ENCODE measurements at regions not wholly inside any gene's neighbourhood (a gene's known extent, or its start where the extent isn't known, plus 50 kb on each side); places are given as distances from the start of the nearest gene placed in this dataset.

- no peaks in the 10 kb centered on the region for H3K27me3 ChIP-seq (ENCODE audit: insufficient read depth, low read length)
- H3K4me1 ChIP-seq (ENCODE audit: control insufficient read depth in 1 of 2, insufficient read depth in 2 of 2, low read length in 2 of 2): no peaks in the 10 kb centered on the region
- no peak for TF ChIP-seq POLR2AphosphoS5 (IDR thresholded peaks at IDR 0.05; ENCODE audit: low read depth, low read length)
- TF ChIP-seq ATF3 (IDR thresholded peaks at IDR 0.05): no peak
- TF ChIP-seq POLR2A (IDR thresholded peaks at IDR 0.05; ENCODE audit: borderline replicate concordance, extremely low read depth, insufficient read depth, insufficient read length): no peak
- TF ChIP-seq CBX3 (IDR thresholded peaks at IDR 0.05; ENCODE audit: low read depth): no peak
- H3K27ac ChIP-seq (ENCODE audit: low read depth, low read length): no peak overlapping the region
- H3K36me3 ChIP-seq (ENCODE audit: control insufficient read depth in 1 of 2, insufficient read depth in 2 of 2, low read length in 2 of 2): no peaks in the 10 kb centered on the region
- DNase-seq (ENCODE audit: low read depth, low spot score) (no peak), ATAC-seq (no peak)
- BruUV-seq (replicated peaks): no TSS peak
- RAD21 ChIA-PET (ENCODE audit: low non-redundant PET in 1 of 2, low total read pairs in 2 of 2, uncharacterized antibody in 2 of 2, unreplicated experiment in 2 of 2): no interaction called here
- H3K9me2 ChIP-seq (ENCODE audit: insufficient read depth): no peaks in the 10 kb centered on the region
- H4K20me1 ChIP-seq (ENCODE audit: insufficient read depth): no peaks in the 10 kb centered on the region
- intact Hi-C loops (cut with micrococcal nuclease): no loop called here
- CTCF ChIA-PET: no interaction called here
- H3K4me3 ChIP-seq (replicated peaks in 1 of 2; ENCODE audit: low read depth in 1 of 2, low read length in 2 of 2): no peak overlapping the region
- no peak overlapping the region for H3K4me2 ChIP-seq (ENCODE audit: low read length)
- no peaks in the 10 kb centered on the region for H3K9me3 ChIP-seq (ENCODE audit: control insufficient read depth in 1 of 2, insufficient read depth in 1 of 2, low read depth in 1 of 2, low read length in 2 of 2)
- no peak overlapping the region for H3K9ac ChIP-seq (ENCODE audit: low read length)
- POLR2A ChIA-PET: no interaction called here
- no peaks in the 10 kb centered on the region for H3K79me2 ChIP-seq (ENCODE audit: insufficient read depth, low read length)
- no peak overlapping the region for H2AFZ ChIP-seq (ENCODE audit: low read depth, low read length, poor library complexity, severe bottlenecking)
Observed at GRCh38 chr1:70842562-70842961, 205.1 kb downstream of the PTGER3 start.

- CTCF ChIA-PET: no interaction called here
Observed at GRCh38 chr1:70843452-70843851, 204.2 kb downstream of the PTGER3 start.

More at GRCh38 chr1:70843452-70843851, 204.2 kb downstream of the PTGER3 start:
- no TSS peak for BruUV-seq (replicated peaks)
- no peaks in the 10 kb centered on the region for H4K20me1 ChIP-seq (ENCODE audit: insufficient read depth)
- H3K4me1 ChIP-seq (ENCODE audit: control insufficient read depth in 1 of 2, insufficient read depth in 2 of 2, low read length in 2 of 2): no peaks in the 10 kb centered on the region
- H3K36me3 ChIP-seq (ENCODE audit: control insufficient read depth in 1 of 2, insufficient read depth in 2 of 2, low read length in 2 of 2): no peaks in the 10 kb centered on the region
- DNase-seq (ENCODE audit: low read depth, low spot score): no peak
- H3K9ac ChIP-seq (ENCODE audit: low read length): no peak overlapping the region
- no peaks in the 10 kb centered on the region for H3K9me3 ChIP-seq (ENCODE audit: control insufficient read depth in 1 of 2, insufficient read depth in 1 of 2, low read depth in 1 of 2, low read length in 2 of 2)
- TF ChIP-seq CBX3 (IDR thresholded peaks at IDR 0.05; ENCODE audit: low read depth) (no peak), EZH2phosphoT487 (IDR thresholded peaks at IDR 0.05; ENCODE audit: borderline replicate concordance) (no peak), SIN3A (IDR thresholded peaks at IDR 0.05; ENCODE audit: low read depth) (no peak), EGR1 (IDR thresholded peaks at IDR 0.05; ENCODE audit: low read depth) (no peak), ELF1 (IDR thresholded peaks at IDR 0.05; ENCODE audit: borderline replicate concordance, low read depth) (no peak), ZNF274 (IDR thresholded peaks at IDR 0.05; ENCODE audit: low read depth, low read length) (no peak), POLR2AphosphoS5 (IDR thresholded peaks at IDR 0.05; ENCODE audit: low read depth, low read length) (no peak), CTCF (IDR thresholded peaks at IDR 0.05 in 2 of 3, conservative IDR thresholded peaks at IDR 0.05 in 1 of 3; ENCODE audit: borderline replicate concordance in 1 of 3, insufficient read depth in 1 of 3, low read depth in 2 of 3, low read length in 2 of 3) (no peak), FOSL1 (IDR thresholded peaks at IDR 0.05; ENCODE audit: low read depth) (no peak), EZH2 (IDR thresholded peaks at IDR 0.05) (no peak), SP1 (IDR thresholded peaks at IDR 0.05; ENCODE audit: low read depth) (no peak), YY1 (IDR thresholded peaks at IDR 0.05; ENCODE audit: extremely low read depth, insufficient replicate concordance, low read depth, low read length) (no peak), ATF3 (IDR thresholded peaks at IDR 0.05) (no peak), ZFX (IDR thresholded peaks at IDR 0.05) (no peak), JUND (IDR thresholded peaks at IDR 0.05) (no peak), CEBPB (IDR thresholded peaks at IDR 0.05; ENCODE audit: low read depth) (no peak)
- TF ChIP-seq, protein P1, sequence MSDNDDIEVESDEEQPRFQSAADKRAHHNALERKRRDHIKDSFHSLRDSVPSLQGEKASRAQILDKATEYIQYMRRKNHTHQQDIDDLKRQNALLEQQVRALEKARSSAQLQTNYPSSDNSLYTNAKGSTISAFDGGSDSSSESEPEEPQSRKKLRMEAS (IDR thresholded peaks at IDR 0.05): no peak
- TF ChIP-seq, protein P2, sequence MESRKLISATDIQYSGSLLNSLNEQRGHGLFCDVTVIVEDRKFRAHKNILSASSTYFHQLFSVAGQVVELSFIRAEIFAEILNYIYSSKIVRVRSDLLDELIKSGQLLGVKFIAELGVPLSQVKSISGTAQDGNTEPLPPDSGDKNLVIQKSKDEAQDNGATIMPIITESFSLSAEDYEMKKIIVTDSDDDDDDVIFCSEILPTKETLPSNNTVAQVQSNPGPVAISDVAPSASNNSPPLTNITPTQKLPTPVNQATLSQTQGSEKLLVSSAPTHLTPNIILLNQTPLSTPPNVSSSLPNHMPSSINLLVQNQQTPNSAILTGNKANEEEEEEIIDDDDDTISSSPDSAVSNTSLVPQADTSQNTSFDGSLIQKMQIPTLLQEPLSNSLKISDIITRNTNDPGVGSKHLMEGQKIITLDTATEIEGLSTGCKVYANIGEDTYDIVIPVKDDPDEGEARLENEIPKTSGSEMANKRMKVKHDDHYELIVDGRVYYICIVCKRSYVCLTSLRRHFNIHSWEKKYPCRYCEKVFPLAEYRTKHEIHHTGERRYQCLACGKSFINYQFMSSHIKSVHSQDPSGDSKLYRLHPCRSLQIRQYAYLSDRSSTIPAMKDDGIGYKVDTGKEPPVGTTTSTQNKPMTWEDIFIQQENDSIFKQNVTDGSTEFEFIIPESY (IDR thresholded peaks at IDR 0.05; ENCODE audit: extremely low read depth, insufficient replicate concordance, low read length): no peak
- RAD21 ChIA-PET (ENCODE audit: low non-redundant PET in 1 of 2, low total read pairs in 2 of 2, uncharacterized antibody in 2 of 2, unreplicated experiment in 2 of 2): no interaction called here
- no peak for ATAC-seq
- no peaks in the 10 kb centered on the region for H3K27me3 ChIP-seq (ENCODE audit: insufficient read depth, low read length)
- no peak overlapping the region for H3K4me2 ChIP-seq (ENCODE audit: low read length)
- no peak overlapping the region for H3K27ac ChIP-seq (ENCODE audit: low read depth, low read length)
- H3K9me2 ChIP-seq (ENCODE audit: insufficient read depth): no peaks in the 10 kb centered on the region
- H3K4me3 ChIP-seq (replicated peaks in 1 of 2; ENCODE audit: low read depth in 1 of 2, low read length in 2 of 2): no peak overlapping the region
- POLR2A ChIA-PET: no interaction called here
- intact Hi-C loops (cut with micrococcal nuclease): no loop called here
- H2AFZ ChIP-seq (ENCODE audit: low read depth, low read length, poor library complexity, severe bottlenecking): no peak overlapping the region
- H3K79me2 ChIP-seq (ENCODE audit: insufficient read depth, low read length): no peaks in the 10 kb centered on the region

Data from HCT116 (cell line).